HG02571 (cell line): ENCODE measurements at regions not wholly inside any gene's neighbourhood (a gene's known extent, or its start where the extent isn't known, plus 50 kb on each side); places are given as distances from the start of the nearest gene placed in this dataset.
A peak's percentile ranks its signal among the peaks of the same experiment; 100 is the strongest.
"Not testable (repeated sequence)": the region's sequence is repeated elsewhere in the genome, so short reads cannot be mapped to it uniquely, and the experiment has no call there.

ENCODE experiments used
- ATAC-seq: cut with Tn5 transposase; IDR thresholded peaks from one replicate; pipeline ENCODE4 v1.9.1; 2021; ENCODE audit warnings: mild to moderate bottlenecking, moderate library complexity; ENCODE audit not compliant: unreplicated experiment

DNA sequence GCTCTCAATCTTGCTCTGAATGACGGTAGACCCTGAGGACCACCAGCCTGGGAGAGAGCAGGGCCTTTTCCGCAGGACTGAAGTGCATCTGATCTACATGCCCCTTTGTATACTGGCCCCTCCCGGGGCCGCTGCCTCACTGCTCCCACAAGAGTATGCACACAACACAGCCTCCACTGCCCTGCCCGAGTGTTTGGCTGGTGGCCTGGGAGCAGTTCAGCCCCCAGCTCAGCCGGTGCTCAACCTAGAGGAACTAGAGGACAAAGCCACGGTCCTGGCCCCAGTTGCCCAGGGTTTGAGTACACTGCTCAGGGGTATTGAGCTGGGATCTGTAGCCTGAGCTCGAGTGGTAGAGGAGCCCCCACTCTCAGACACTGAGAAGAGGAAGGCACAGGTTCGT, 118.9 kb upstream of the CAB39 start:
- ATAC-seq = no peak

DNA sequence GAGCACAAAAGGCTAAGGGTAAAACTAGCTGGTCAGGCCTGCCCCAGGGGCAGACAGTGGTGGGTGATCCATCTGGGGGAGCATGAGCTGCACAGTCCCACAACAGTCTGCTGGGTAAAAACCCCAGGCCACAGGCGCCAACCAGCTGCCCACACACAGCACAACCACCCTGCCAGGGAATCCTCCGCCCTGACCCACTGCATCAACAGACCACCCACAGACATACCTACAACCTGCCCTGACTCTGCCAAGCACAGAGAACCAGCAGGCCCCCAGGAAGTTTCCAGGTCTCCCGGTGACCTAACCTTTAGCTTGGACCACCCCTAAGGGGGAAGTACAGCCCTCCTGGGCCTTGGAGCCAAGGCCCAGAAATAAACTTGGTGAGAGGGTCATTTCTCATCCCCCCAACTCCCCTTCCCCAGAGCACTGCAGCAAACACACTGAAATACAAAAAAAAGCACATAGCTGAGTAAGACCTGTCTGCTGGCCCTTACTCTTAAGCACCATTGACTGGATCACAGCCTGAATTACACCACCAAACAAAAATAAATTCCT, 118.3 kb upstream of the CAB39 start:
- no peak for ATAC-seq

DNA sequence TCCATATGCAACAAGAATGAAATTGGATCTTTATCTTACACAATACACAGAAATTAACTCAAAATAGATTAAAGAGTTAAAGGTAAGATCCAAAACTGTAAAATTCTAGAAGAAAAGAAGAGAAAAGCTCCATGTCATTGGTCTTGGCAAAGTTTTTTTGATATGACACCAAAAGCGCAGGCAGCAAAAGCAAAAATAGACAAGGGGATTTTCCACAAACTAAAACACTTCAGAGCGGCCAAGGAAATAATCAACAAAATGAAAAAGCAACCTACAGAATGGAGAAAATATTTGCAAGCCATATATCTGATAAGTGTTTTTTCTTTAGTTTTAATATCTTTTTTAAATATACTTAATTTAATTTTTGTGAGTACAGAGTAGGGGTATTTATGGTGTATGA, 112.8 kb upstream of the CAB39 start:
- no peak for ATAC-seq

DNA sequence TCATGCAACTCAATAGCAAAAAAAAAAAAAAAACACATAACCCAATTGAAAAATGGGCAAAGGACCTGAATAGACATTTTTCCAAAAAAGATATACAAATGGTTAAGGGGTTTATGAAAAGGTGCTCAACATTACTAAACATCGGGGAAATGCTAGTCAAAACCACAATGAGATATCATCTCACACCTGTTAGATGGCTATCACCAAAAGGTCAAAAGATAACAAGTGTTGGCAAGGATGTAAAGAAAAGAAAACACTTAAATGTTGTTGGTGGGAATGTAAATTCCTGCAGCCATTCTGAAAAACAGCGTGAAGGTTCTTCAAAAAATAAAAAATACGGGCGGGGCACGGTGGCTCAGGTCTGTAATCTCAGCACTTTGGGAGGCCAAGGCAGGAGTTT, 112.4 kb upstream of the CAB39 start:
- no peak for ATAC-seq

DNA sequence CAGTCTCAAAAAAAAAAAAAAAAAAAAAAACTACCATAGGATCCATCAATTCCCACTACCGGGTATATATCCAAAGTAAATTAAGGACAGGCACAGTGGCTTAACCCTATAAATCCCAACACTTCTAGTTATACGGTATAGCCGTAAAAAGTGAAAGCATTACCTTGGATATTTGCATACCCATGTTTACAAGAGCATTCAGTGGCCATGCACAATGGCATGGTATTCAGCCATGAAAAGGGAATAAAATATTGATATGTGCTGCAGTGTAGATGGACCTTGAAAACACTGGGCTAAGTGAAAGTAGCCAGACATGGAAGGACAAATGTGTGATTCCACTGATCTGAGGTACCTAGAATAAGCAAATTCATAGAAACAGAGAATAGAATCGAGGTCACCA, 111.8 kb upstream of the CAB39 start:
- ATAC-seq = no peak

DNA sequence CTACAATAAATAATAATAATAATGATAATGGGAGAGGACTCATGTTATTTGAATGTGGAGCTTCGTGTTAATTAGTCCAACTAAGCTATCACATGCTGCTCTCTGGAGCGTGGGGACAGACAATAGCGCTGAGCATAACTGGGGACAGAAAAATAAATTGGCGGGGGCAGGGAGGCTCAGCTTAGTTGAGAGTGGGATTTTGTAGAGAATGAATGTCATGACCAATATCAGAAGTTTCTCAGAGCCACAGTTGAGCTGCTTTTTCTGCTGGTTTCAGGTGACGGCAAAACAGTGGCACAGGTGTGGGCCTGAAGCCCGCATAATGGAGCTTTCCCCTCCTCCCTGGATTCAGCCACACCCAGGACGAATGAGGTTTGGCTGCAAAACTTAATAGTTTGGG, 111.1 kb upstream of the CAB39 start:
- peak; percentile 44 for ATAC-seq

DNA sequence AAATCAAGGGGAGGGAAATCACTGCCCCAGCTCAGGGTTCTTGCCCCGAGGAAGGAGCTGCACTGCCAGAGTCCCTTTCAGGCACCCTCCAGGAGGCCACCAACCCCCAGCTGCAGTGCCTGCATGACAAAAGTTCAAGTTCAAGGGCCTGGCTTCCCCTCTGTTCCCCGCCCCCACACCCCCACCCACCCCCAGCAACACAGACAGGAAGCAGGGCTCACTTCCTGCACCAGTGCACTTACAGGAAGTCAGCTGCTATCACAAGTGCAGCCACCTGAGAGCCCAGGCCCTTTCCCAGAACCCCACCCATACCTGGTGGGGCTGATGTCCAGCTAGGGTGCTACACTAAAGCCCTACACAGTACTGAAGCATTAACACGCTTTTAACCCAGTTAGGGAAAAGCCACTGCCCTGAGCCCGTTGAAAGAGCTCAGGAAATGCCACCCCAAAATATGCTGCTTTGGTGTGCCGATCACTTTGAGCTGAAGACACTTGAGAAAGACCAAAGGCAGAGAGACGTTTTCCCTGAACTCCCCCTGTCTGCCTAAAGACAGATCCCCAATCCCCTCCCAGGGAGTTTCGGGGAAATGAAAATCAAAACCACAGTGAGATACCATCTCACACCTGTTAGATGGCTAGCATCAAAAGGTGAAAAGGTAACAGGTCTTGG, 109.9 kb upstream of the CAB39 start:
- ATAC-seq = peak; percentile 46

DNA sequence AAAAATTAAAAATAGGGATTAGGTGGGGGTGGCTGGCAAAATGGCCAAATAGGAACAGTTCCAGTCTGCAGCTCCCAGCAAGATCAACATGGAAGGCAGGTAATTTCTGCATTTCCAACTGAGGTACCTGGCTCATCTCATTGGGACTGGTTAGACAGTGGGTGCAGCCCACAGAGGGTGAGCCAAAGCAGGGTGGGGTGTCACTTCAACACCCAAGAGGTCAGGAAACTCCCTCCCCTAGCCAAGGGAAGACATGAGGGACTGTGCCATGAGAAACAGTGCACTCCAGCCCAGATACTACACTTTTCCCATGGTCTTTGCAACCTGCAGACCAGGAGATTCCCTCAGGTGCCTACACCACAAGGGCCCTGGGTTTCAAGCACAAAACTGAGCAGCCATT, 109.3 kb upstream of the CAB39 start:
- not testable (repeated sequence) for ATAC-seq

DNA sequence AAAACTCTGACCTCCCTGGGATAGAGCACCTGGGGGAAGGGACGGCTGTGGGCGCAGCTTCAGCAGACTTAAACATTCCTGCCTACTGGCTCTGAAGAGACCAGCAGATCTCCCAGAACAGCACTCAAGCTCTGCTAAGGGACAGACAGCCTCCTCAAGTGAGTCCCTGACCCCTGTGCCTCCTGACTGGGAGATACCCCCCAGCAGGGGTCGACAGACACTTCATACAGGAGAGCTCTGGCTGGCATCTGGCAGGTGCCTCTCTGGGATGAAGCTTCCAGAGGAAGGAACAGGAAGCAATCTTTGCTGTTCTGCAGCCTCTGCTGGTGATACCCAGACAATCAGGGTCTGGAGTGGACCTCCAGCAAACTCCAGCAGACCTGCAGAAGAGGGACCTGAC, 108.5 kb upstream of the CAB39 start:
- not testable (repeated sequence) for ATAC-seq

DNA sequence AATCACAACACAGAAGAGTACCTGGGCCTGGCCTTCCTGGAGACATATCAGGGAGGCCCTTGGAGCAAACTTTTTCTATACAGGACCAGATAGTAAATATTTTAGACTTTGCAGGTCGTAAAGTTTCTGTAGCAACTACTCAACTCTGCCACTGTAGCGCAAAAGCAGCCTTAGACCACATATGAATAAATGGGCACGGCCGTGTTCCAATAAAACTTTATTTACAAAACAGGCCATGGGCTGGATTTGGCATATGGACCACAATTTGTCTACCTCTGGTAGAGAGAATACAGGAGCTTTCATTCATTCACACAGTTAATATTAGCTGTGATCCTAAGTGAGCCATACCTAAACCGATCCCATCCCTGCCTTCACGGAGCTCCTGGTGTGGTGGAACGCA, 98.6 kb upstream of the CAB39 start:
- no peak for ATAC-seq

DNA sequence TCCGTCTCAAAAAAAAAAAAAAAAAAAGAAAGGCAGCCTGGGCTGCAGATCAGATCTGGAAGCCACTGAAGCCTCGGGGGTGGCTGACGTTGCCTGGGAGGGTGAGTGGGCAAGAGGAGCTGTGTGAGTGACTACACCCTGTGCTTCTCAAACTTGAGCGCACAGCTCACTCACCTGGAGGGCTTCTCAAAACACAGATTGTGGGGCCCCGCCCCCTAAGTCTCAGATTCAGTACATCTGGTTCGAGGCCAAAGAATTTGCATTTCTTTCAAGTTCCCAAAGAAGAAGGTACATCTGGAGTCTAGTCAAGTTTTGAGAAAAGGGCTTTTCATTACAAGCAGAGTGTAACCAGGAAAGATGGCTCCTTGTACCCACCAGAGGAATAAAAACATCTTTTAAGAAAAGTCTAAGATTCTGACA, 97.7 kb upstream of the CAB39 start:
- ATAC-seq = peak; percentile 85

DNA sequence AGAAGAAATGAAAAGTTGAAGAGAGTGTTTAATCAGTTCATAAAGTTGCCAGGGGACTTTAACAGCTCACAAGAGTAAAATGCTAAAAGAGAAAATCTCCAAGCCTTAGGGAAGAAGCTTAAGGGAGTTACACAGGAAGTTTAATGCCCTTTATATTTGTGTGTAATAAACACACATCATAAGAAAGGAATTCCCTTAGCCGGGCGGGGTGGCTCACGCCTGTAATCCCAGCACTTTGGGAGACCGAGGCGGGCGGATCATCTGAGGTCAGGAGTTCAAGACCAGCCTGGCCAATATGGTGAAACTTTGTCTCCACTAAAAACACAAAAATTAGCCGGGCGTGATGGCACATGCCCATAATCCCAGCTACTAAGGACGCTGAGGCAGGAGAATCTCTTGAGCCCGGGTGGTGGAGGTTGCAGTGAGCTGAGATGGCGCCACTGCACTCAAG, 95.4 kb upstream of the CAB39 start:
- ATAC-seq = not testable (repeated sequence)

DNA sequence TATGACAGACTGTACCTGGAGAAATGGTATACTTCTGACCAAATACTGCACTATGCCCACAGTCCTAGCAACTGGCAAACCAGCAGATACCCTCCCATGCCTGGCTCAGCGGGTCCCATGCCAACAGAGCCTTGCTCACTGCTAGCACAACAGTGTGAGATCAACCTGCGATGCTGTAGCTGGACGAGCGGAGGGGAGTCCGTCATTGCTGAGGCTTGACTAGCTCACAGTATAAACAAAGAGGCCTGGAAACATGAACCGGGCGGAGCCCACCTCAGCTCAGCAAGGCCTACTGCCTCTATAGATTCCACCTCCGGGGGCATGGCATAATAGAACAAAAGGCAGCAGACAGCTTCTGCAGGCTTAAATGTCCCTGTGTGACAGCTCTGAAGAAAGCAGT, 93.2 kb upstream of the CAB39 start:
- ATAC-seq = no peak

DNA sequence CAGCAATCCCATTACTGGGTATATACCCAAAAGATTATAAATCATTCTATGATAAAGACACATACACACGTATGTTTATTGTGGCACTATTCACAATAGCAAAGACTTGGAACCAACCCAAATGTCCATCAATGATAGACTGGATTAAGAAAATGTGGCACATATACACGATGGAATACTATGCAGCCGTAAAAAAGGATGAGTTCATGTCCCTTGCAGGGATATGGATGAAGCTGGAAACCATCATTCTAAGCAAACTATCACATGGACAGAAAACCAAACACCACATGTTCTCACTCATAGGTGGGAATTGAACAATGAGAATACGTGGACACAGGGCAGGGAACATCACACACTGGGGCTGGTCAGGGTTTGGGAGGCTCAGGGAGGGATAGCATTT, 87.4 kb upstream of the CAB39 start:
- ATAC-seq = not testable (repeated sequence)

DNA sequence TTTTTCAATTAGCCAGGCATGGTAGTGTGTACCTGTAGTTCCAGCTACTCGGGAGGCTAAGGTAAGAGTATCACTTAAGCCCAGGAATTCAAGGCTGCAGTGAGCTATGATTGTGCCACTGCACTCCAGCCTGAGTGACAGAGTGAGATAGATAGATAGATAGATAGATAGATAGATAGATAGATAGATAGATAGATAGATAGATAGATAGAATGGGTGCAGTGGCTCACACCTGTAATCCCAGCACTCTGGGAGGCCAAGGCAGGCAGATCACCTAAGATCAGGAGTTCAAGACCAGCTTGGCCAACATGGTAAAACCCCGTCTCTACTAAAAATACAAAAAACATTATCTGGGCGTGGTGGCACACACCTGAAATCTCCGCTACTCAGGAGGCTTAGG, 85.6 kb upstream of the CAB39 start:
- not testable (repeated sequence) for ATAC-seq

DNA sequence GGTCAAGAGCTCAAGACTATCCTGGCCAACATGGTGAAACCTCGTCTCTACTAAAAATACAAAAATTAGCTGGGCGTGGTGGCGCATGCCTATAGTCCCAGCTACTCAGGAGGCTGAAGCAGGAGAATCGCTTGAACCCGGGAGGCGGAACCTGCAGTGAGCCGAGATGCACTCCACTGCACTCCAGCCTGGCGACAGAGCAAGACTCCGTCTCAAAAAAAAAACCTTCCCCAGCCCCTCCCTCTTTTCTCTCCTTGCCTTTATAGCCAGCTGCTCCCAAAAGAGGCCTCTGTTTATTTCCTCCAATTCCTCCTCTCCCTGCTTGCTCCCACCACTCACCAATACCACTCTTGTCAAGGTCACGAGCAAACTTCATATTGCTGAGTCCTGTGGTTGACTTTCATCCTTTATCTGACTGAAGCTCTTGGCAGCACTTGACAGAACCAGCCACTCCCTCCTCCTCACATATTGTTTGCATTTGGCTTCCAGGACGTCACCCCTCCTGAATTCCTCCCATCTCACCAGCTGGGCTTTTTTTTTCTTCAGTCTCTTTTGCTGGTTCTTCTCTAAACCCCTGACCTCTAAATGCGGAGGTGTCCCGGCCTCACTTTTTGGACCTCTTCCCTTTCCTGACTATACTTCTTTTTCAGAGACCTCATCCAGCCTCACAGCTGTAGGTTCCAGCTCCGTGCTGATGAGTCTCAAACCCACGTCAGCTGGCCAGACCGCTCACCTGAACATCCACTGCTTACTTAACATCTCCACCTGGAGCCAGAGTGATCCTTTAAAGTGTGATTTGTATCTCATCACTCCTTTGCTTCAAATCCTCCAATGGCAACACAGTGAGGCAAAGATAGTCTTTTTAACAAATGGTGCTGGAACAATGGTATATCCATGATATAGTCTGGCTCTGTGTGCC, 84.6 kb upstream of the CAB39 start:
- no peak for ATAC-seq

DNA sequence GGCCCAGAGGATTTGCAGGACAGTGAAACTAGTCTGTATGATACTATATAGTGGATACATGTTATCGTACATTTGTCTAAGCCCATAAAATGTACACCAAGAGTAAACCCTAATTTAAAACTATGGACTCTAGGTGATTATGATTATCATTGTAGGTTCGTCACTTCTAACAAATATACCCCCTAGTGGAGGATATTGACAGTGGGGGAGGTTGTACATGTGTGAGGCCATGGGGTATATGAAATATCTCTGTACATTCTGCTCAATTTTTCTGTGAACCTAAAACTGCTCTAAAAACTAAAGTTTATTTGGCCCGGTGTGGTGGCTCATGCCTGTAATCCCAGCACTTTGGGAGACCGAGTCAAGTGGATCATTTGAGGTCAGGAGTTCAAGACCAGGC, 81.2 kb upstream of the CAB39 start:
- ATAC-seq = no peak

DNA sequence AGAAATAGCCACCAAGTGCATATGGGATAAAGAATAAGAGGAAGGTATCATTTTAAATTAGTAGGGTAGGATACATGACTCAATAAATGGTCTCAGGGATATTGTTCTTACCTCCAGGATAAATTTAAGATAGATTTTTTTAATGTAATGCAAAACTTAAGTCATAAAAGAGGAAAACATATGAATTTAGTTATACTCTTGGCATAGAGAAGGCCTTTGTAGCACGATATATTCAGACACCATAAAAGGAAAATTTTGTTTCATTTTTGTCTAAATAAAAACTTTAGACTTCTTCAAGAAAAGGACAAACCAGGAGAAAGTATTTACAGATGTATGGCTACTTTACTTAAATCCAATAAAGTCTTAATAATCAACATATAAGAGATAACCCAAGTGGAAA, 78.5 kb upstream of the CAB39 start:
- ATAC-seq = no peak

DNA sequence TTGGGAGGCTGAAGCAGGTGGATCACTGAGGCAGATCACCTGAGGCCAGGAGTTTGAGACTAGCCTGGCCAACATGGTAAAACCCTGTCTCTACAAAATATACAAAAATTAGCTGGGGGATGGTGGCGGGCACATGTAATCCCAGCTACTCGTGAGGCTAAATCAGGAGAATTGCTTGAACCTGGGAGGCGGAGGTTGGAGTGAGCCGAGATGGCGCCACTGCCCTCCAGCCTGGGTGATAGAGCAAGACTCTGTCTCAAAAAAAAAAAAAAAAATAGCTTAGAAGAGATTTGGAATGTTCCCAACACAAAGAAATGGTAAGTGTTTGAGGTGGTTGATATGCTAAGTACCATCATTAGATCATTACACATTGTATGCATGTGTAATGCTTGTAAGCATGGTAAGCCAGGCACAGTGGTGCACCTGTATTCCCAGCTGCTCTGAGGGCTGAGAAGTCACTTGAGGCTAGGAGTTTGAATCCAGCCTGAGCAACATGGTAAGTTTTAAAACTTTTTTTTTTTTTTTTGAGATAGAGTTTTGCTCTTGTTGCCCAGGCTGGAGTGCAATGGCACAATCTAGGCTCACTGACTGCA, 77.8 kb upstream of the CAB39 start:
- ATAC-seq = not testable (repeated sequence)

DNA sequence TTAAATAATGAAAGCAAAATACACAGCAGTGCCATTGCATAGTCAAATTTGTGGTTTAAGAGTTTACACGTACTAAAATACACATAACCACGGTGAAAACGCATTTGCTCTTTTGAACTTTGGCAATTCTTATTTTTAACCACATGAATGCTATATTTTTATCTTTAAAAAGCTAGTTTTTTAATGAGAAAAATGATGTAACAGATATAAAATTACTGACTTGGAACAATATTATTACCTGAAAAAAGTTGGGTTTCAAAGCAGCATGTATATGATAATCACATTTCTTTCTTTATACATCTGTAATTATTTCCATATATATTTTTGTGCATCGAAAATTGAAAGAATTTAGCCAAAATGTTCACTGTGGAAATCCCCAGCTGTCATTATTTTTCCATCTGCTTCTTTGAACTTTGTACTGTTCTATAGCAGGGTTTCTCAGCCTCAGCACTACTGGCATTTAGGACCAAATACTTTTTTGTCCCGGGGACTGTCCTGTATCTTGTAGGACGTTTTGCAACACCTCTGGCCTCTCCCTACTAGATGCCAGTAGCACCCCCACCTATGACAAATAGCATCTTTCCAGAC, 75.9 kb upstream of the CAB39 start:
- no peak for ATAC-seq

DNA sequence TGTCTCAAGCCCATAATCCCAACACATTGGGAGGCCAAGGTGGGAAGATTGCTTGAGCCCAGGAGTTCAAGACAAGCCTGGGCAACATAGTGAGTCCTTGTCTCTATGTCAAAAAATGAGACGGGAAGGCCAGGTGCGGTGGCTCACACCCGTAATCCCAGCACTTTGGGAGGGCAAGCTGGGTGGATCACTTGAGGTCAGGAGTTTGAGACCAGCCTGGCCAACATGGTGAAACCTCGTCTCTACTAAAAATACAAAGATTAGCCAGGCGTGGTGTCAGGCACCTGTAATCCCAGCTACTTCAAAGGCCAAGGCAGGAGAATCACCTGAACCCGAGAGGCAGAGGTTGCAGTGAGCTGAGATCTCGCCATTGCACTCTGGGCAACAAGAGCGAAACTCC, 75.2 kb upstream of the CAB39 start:
- ATAC-seq = not testable (repeated sequence)
